B cell (primary cell): ENCODE measurements at regions not wholly inside any gene's neighbourhood (a gene's known extent, or its start where the extent isn't known, plus 50 kb on each side); places are given as distances from the start of the nearest gene placed in this dataset.

Experiments
- ATAC-seq: fragments of 200-7000 bp; cut with Tn5 transposase; one replicate; pipeline ENCODE4 v1.10.0; 2021; ENCODE audit warnings: low read depth, mild to moderate bottlenecking, moderate number of reproducible peaks, moderate library complexity
- CTCF ChIA-PET: fragments of 350-600 bp; sonication (Branson Sonifier 250); formaldehyde crosslinking; loops from one replicate; lab custom pipeline; 2021; ENCODE audit warnings: antibody characterized with exemption, inconsistent platforms; lab: Charles Lee
- POLR2A ChIA-PET: fragments of 350-600 bp; sonication (Branson Sonifier 250); formaldehyde crosslinking; loops from one replicate; lab custom pipeline; 2021; ENCODE audit warnings: antibody characterized with exemption; lab: Charles Lee
- DNase-seq: peaks from one replicate; pipeline ENCODE4 v3.0.0; 2013
- H2AFZ ChIP-seq: 2 replicates; pipeline ENCODE4 v1.6.1; 2012; ENCODE audit warnings: mild to moderate bottlenecking, low read depth, low read length; ENCODE audit not compliant: insufficient read depth, poor library complexity, severe bottlenecking
- H3K27ac ChIP-seq, 2 donors: 1 replicate in 1 of 2; 2 replicates in 1 of 2; pipeline ENCODE4 v1.5.1; 2012 to 2013; ENCODE audit warnings: low read length in 2 of 2, mild to moderate bottlenecking in 2 of 2, moderate library complexity in 1 of 2
- H3K27me3 ChIP-seq, 4 experiments: fragments of 200-600 bp in 1 of 4; sonication (generic) in 1 of 4; replicated peaks in 1 of 4; 1 replicate in 2 of 4; 2 replicates in 2 of 4; pipeline versions ENCODE4 v1.6.1 to v1.7.0; 2013 to 2016; ENCODE audit warnings: low read length in 3 of 4, mild to moderate bottlenecking in 2 of 4, mixed read lengths in 1 of 4, moderate library complexity in 1 of 4; ENCODE audit not compliant: insufficient read depth in 4 of 4, control insufficient read depth in 3 of 4; ENCODE audit errors: control extremely low read depth in 1 of 4
- H3K36me3 ChIP-seq, 2 experiments: replicated peaks in 1 of 2; 1 replicate in 1 of 2; 2 replicates in 1 of 2; pipeline versions ENCODE4 v1.6.1 to v1.7.1; 2013; ENCODE audit warnings: low read length in 1 of 2; ENCODE audit not compliant: insufficient read depth in 2 of 2, control insufficient read depth in 1 of 2; ENCODE audit errors: control extremely low read depth in 1 of 2, extremely low read depth in 1 of 2
- H3K4me1 ChIP-seq, 2 donors: fragments of 200-600 bp in 1 of 2; sonication (generic) in 1 of 2; 1 replicate in 1 of 2; 2 replicates in 1 of 2; pipeline versions ENCODE4 v1.5.1 to v1.6.1; 2013 to 2017; ENCODE audit warnings: low read length in 2 of 2; ENCODE audit not compliant: control insufficient read depth in 2 of 2, insufficient read depth in 2 of 2
- H3K4me2 ChIP-seq: replicated peaks from 2 replicates; pipeline ENCODE3; 2012; ENCODE audit warnings: mild to moderate bottlenecking, low read depth, low read length; ENCODE audit not compliant: poor library complexity, severe bottlenecking
- H3K4me3 ChIP-seq, 5 experiments: fragments of 200-600 bp in 1 of 5; sonication (generic) in 1 of 5; 1 replicate in 3 of 5; 2 replicates in 2 of 5; pipeline versions ENCODE4 v1.5.1 to v1.7.0; 2011 to 2016; ENCODE audit warnings: low read length in 4 of 5, mild to moderate bottlenecking in 4 of 5, low read depth in 2 of 5, control low read depth in 1 of 5, moderate library complexity in 1 of 5; ENCODE audit not compliant: insufficient read depth in 1 of 5; ENCODE audit errors: control extremely low read depth in 1 of 5, extremely low read depth in 1 of 5
- H3K79me2 ChIP-seq: fragments of 200-600 bp; sonication (generic); one replicate; pipeline ENCODE4 v1.6.0; 2016; ENCODE audit warnings: low read length; ENCODE audit not compliant: control insufficient read depth, insufficient read depth
- H3K9ac ChIP-seq: fragments of 200-600 bp; sonication (generic); 2 replicates; pipeline ENCODE4 v1.6.1; 2017; ENCODE audit warnings: mild to moderate bottlenecking, low read length, moderate library complexity
- H3K9me3 ChIP-seq, 3 donors: one replicate each; pipeline versions ENCODE4 v1.6.1 to v1.7.1; 2013; ENCODE audit warnings: low read length in 2 of 3; ENCODE audit not compliant: control insufficient read depth in 2 of 3, insufficient read depth in 1 of 3; ENCODE audit errors: control extremely low read depth in 1 of 3
- H4K20me1 ChIP-seq: 2 replicates; pipeline ENCODE4 v1.6.0; 2012; ENCODE audit warnings: mild to moderate bottlenecking, low read length; ENCODE audit not compliant: insufficient read depth, control insufficient read depth, poor library complexity, severe bottlenecking
- H3K27ac Mint-ChIP-seq: one replicate; pipeline ENCODE4 v1.8.0; 2021; ENCODE audit warnings: mixed read lengths
- H3K27me3 Mint-ChIP-seq: one replicate; pipeline ENCODE4 v1.8.0; 2021; ENCODE audit warnings: mixed read lengths
- H3K4me1 Mint-ChIP-seq: one replicate; pipeline ENCODE4 v1.8.0; 2021; ENCODE audit warnings: mixed read lengths
- H3K4me3 Mint-ChIP-seq: one replicate; pipeline ENCODE4 v1.8.0; 2021; ENCODE audit warnings: mixed read lengths
- H3K9me3 Mint-ChIP-seq: one replicate; pipeline ENCODE4 v1.8.0; 2022; ENCODE audit warnings: mixed read lengths; ENCODE audit not compliant: insufficient read depth
- CTCF ChIP-seq: fragments of 200-600 bp; IDR thresholded peaks from one replicate; pipeline ENCODE4 v1.8.0; 2022; ENCODE audit warnings: antibody characterized with exemption, mild to moderate bottlenecking
- EZH2 ChIP-seq: IDR thresholded peaks from 2 replicates; pipeline ENCODE4 v1.6.1; 2012; ENCODE audit warnings: borderline replicate concordance, low read depth, mild to moderate bottlenecking, moderate library complexity, low read length; ENCODE audit not compliant: insufficient read depth, poor library complexity, severe bottlenecking
- WGBS: methylation state at CpG from one replicate; pipeline ENCODE4 v1.1.5; 2013; ENCODE audit warnings: missing lambda C conversion rate; ENCODE audit not compliant: insufficient coverage; 5-methylcytosine and 5-hydroxymethylcytosine counted together
- intact Hi-C: fragments of 100-400 bp; cut with micrococcal nuclease; formaldehyde crosslinking; loops from one replicate; pipeline ENCODE4 v1.10.0; 2022

GRCh38 chr5:84796399-84796798, 411.7 kb upstream of the EDIL3 start:
- POLR2A ChIA-PET = no interaction called here
- Histone ChIP-seq H2AFZ (no peak overlapping the region), H3K4me2 (no peak overlapping the region), H3K27ac (no peak overlapping the region), H4K20me1 (no peaks in the 10 kb centered on the region), H3K4me3 (no peak overlapping the region), H3K27me3 (no peaks in the 10 kb centered on the region), H3K4me1 (no peaks in the 10 kb centered on the region), H3K79me2 (no peaks in the 10 kb centered on the region), H3K9ac (no peak overlapping the region), H3K36me3 (no peaks in the 10 kb centered on the region), H3K9me3 (no peaks in the 10 kb centered on the region)
- DNase-seq = no peak
- no peak overlapping the region for H3K4me3 Mint-ChIP-seq
- H3K27me3 Mint-ChIP-seq = no peaks in the 10 kb centered on the region
- TF ChIP-seq EZH2 = no peak
- TF ChIP-seq CTCF = no peak
- H3K9me3 Mint-ChIP-seq = peaks cover 3% of the 10 kb centered on the region
- ATAC-seq = no peak
- no peak overlapping the region for H3K27ac Mint-ChIP-seq
- no peaks in the 10 kb centered on the region for H3K4me1 Mint-ChIP-seq
- intact Hi-C loops = no loop called here
- CTCF ChIA-PET = no interaction called here
- 100% methylated on average over 2 of the region's 8 CpGs for WGBS

GRCh38 chr5:84794486-84795035, 409.9 kb upstream of the EDIL3 start:
- no peaks in the 10 kb centered on the region for H3K79me2 ChIP-seq
- CTCF ChIA-PET = no interaction called here
- no peak for TF ChIP-seq CTCF
- no peak for TF ChIP-seq EZH2
- DNase-seq (no peak), ATAC-seq (no peak)
- H3K9me3 ChIP-seq = no peaks in the 10 kb centered on the region
- 100% methylated on average over 1 of the region's 2 CpGs for WGBS
- no peaks in the 10 kb centered on the region for H4K20me1 ChIP-seq
- intact Hi-C loops = no loop called here
- Mint-ChIP-seq H3K4me3 (no peak overlapping the region), H3K27ac (no peak overlapping the region), H3K4me1 (no peaks in the 10 kb centered on the region), H3K27me3 (no peaks in the 10 kb centered on the region), H3K9me3 (peaks cover 3% of the 10 kb centered on the region)
- no peaks in the 10 kb centered on the region for H3K4me1 ChIP-seq
- H3K4me2 ChIP-seq = no peak overlapping the region
- H2AFZ ChIP-seq = no peak overlapping the region
- POLR2A ChIA-PET = no interaction called here
- no peak overlapping the region for H3K27ac ChIP-seq
- H3K27me3 ChIP-seq = no peaks in the 10 kb centered on the region
- no peaks in the 10 kb centered on the region for H3K36me3 ChIP-seq
- H3K9ac ChIP-seq = no peak overlapping the region
- H3K4me3 ChIP-seq = no peak overlapping the region
